ENCODE measurements at regions not wholly inside any gene's neighbourhood (a gene's known extent, or its start where the extent isn't known, plus 50 kb on each side); places are given as distances from the start of the nearest gene placed in this dataset.
A peak's percentile ranks its signal among the peaks of the same experiment; 100 is the strongest.

DNA sequence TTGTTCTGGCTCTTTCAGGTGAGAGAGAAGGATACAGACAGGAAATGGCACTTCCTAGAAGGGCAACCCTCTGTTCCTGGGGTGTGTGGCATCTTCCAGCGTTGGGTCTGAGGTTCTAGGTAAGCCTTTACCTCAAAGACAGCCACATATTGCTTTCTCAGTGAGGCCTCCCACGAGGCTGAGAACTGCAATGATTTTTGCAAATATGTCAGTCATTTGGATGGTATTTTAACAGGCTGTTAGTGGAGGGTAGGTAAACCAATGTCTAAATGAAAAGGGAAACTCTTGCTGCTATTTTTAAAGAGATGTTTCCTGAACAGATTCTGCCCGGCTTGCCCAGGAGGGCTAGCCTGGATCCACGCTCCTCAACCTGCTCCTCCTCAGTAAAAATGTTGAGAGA lies 240.3 kb upstream of the KLF6 start:
- no peaks in the 10 kb centered on the region for H3K36me3 Mint-ChIP-seq
- no peaks in the 10 kb centered on the region for H3K4me1 Mint-ChIP-seq
- no peak for DNase-seq
- H3K9me3 Mint-ChIP-seq: no peaks in the 10 kb centered on the region
- no peak overlapping the region for H3K4me3 Mint-ChIP-seq
- H3K27ac Mint-ChIP-seq: no peak overlapping the region
- no peaks in the 10 kb centered on the region for H3K27me3 Mint-ChIP-seq

DNA sequence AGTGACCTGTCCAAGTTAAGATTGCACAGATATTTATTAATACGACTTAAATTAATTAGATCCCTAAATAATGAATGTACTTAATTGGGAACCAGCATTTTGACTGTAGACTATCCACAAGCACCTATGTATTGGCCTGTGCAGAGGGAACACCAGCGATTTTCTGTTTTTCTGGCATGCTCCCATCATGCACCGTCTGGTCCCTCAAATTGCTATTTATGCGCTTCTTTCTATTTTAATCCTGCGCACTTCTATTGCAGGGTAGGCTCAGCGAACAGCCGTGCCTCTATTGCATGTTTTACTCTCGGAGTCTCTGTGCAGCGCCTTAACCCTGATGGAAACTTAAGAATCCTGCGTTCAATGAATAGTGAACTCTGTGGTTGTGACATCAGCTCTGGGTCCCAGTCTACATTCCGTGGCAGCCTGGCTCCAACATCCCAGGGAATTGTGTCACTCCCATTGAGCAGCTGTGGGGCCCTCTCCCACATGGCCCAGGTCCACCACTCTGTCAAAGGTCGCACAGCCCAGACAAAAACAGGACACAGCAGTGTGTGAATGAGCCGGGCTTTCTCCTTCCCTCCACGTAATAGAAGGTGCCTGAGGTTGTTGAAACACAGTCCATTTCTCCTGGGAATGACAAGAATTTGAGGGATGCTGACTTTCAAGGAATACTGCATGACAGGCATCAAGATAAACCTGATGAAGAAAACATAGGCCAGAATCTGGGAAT lies 239.7 kb upstream of the KLF6 start:
- H3K9me3 Mint-ChIP-seq: no peaks in the 10 kb centered on the region

DNA sequence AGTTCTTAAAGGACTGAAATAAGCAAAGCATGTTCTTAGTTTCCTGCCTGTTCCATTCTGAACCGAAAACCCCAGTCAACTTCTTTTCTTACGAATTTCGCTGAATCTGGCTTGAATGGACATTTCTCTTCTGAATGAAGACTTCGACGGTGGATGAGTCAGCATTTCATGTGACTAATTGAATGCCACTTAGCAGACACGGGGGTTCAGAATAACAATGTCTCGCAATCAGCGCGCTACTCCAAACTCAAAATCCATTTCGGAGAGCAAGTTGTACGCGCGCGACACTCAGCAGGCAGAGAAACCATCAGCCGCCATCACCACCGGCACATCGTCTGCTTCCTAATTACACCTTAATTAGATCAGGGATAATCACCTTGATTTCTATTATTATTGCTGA lies 239.0 kb upstream of the KLF6 start:
- H3K27me3 Mint-ChIP-seq: no peaks in the 10 kb centered on the region
- no peaks in the 10 kb centered on the region for H3K9me3 Mint-ChIP-seq
- H3K27ac Mint-ChIP-seq: no peak overlapping the region
- no peaks in the 10 kb centered on the region for H3K4me1 Mint-ChIP-seq
- no peaks in the 10 kb centered on the region for H3K36me3 Mint-ChIP-seq
- DNase-seq: no peak
- no peak overlapping the region for H3K4me3 Mint-ChIP-seq

More for the DNA sequence above, 239.7 kb upstream of the KLF6 start:
- Mint-ChIP-seq H3K4me3 (no peak overlapping the region), H3K27ac (no peak overlapping the region), H3K27me3 (no peaks in the 10 kb centered on the region), H3K4me1 (no peaks in the 10 kb centered on the region), H3K36me3 (no peaks in the 10 kb centered on the region)
- no peak for DNase-seq

DNA sequence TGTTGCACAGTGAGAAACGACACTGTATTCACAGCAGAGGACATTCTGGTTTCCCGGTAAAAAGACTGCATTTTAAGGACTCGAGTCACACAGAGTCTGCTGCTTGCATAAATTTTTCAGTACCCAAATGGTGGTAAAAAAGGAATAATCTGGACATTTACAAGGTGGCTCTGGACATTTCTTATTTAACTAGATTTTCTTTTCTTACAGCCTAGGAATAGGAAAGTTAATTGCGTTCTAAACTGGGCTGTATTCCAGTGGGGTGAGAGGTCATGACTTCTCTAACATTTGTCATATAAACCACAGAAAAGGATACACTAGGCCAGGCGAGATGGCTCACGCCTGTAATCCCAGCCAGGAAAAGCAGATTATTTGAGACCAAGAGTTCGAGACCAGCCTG lies 237.5 kb upstream of the KLF6 start:
- H3K9me3 Mint-ChIP-seq: no peaks in the 10 kb centered on the region

DNA sequence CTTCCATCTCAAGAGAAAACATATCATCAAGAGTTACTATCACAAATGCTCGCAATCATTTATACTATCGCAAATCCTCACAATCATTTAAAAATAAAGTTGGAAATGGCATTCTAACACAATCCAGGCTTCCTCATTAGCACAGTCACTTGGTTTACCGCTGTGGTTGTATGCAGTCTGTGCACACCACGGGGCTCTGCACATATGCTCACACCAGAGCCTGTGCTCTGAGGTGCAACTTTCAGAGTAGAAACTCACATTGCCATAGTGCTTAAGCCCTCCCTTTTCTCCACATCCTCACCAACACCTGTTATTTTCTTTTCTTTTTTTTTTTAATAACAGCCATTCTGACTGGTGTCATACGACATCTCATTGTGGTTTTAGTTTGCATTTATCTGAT lies 235.6 kb upstream of the KLF6 start:
- Mint-ChIP-seq H3K27me3 (no peaks in the 10 kb centered on the region), H3K27ac (no peak overlapping the region), H3K36me3 (no peaks in the 10 kb centered on the region), H3K9me3 (no peaks in the 10 kb centered on the region), H3K4me3 (no peak overlapping the region), H3K4me1 (peaks cover 10% of the 10 kb centered on the region)
- DNase-seq: no peak

More for the DNA sequence above, 237.5 kb upstream of the KLF6 start:
- DNase-seq: no peak
- Mint-ChIP-seq H3K27me3 (no peaks in the 10 kb centered on the region), H3K27ac (no peak overlapping the region), H3K36me3 (no peaks in the 10 kb centered on the region), H3K4me1 (peaks cover 10% of the 10 kb centered on the region), H3K4me3 (no peak overlapping the region)

DNA sequence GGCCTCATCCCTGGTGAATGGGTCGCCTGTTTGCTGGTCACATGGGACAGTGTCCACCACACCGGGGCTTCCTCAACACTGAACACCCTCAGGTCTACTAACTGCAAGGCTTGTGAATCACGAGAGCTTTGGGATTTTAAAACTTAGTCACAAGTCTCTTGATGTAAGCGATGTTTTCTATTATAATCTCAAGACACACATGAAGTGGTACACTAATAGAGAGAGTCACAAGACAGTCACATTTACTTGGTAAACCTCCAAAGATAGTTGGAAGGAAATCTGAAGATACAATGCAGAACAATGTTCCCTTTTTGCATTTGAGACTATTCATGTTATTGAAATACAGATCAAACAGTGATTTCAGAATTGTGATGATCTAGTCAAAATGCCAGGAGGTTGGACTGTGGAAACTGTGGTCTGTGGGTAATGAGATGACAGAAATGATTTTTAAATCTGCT lies 233.1 kb upstream of the KLF6 start:
- no peak overlapping the region for H3K4me3 Mint-ChIP-seq
- peaks cover 18% of the 10 kb centered on the region for H3K4me1 Mint-ChIP-seq
- H3K27me3 Mint-ChIP-seq: no peaks in the 10 kb centered on the region
- DNase-seq: peak; percentile 9
- no peaks in the 10 kb centered on the region for H3K9me3 Mint-ChIP-seq
- H3K27ac Mint-ChIP-seq: no peak overlapping the region
- no peaks in the 10 kb centered on the region for H3K36me3 Mint-ChIP-seq

DNA sequence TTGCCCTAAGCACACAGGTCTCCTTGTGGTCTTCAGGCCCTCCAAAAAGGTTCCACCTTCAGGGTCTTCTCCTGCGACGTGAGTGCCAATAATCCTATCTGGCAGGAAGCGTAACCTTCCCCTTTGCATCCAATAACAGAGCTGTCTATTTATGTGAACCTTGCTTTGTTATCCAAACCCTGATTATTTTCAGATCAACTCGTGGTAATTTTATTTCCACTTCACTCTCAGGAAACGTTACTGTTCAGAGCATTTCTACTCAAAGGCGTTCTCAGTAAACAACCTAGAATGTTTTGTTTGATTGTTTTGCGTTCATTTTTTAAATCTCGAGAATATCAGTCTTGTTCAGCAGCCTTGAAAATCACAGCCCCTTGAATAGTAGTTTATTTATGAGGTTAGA lies 232.3 kb upstream of the KLF6 start:
- no peak overlapping the region for H3K27ac Mint-ChIP-seq
- H3K36me3 Mint-ChIP-seq: no peaks in the 10 kb centered on the region
- no peak overlapping the region for H3K4me3 Mint-ChIP-seq
- H3K27me3 Mint-ChIP-seq: no peaks in the 10 kb centered on the region
- H3K4me1 Mint-ChIP-seq: peaks cover 19% of the 10 kb centered on the region
- no peak for DNase-seq
- H3K9me3 Mint-ChIP-seq: no peaks in the 10 kb centered on the region

DNA sequence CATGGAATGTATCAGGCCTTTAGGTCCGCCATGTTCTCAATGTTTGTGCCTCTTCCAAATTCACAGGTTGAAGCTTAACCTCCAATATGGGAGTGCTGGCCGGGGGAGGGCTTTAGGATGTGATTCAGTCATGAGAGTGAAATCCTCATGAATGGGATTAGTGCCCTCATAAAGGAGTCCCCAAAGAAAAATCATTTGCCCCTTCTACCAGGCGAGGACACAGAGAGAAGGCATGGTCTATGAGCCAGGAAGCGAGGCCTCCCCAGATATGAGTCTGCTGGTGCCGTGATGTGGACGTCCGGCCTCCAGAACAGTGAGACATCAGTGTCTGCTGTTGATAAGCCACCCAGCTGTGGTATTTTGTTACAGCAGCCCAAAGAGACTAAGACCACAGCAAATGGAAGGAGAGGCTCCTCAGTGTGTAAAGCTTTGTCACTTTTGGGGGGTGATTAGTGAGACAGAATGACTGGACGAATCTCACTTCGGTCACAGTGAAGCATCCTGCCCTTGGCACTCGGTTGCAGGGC lies 231.3 kb upstream of the KLF6 start:
- no peak overlapping the region for H3K27ac Mint-ChIP-seq
- peaks cover 19% of the 10 kb centered on the region for H3K4me1 Mint-ChIP-seq
- H3K36me3 Mint-ChIP-seq: no peaks in the 10 kb centered on the region

DNA sequence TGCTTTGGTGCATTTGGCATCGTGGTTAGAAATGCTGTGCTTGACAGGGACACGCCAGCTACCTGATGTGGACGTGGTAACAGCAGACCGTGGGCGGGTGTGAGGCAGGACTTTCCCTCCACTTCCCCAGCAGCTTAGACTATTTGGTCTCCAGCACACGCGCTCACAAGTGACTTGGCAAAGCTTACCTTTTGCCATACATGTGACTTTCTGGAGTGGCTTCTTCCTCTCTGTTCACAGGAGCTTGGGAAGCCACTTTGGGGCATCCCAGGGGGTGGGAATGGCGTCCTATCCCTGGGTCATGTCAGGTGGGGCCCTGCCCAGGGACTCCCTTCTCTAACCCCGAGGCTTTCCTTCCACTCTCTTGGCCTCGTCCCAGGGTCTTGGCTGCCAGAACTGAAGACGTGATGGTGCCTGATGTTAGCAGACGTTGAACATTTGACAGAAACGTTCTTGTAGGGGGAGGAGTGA lies 228.7 kb upstream of the KLF6 start:
- H3K9me3 Mint-ChIP-seq: no peaks in the 10 kb centered on the region
- peaks cover 19% of the 10 kb centered on the region for H3K4me1 Mint-ChIP-seq
- no peak overlapping the region for H3K27ac Mint-ChIP-seq
- DNase-seq: peak; percentile 70
- H3K4me3 Mint-ChIP-seq: no peak overlapping the region
- no peaks in the 10 kb centered on the region for H3K27me3 Mint-ChIP-seq
- no peaks in the 10 kb centered on the region for H3K36me3 Mint-ChIP-seq

More for the DNA sequence above, 231.3 kb upstream of the KLF6 start:
- DNase-seq: no peak
- Mint-ChIP-seq H3K9me3 (no peaks in the 10 kb centered on the region), H3K27me3 (no peaks in the 10 kb centered on the region), H3K4me3 (no peak overlapping the region)

DNA sequence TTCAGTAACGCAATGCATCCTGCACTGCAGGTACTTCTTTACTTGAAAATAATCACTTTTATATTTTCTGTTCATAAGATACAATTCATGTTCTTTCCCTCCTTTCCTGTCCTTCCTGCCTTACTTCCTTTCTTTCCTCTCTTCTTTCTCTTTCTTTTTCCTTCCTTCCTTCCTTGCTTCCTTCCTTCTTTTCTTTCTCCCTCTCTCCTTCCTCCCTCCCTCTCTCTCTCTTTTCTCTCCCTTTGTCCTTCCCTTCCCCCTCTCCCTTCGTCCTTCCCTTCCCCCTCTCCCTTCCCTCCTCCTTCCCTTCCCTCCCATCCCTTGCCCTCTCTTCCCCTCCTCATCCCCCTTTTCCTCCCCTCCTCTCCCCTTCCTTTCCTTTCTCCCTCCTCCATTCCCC lies 227.8 kb upstream of the KLF6 start:
- Mint-ChIP-seq H3K4me1 (peaks cover 12% of the 10 kb centered on the region), H3K27ac (no peak overlapping the region), H3K9me3 (no peaks in the 10 kb centered on the region), H3K36me3 (no peaks in the 10 kb centered on the region), H3K4me3 (no peak overlapping the region), H3K27me3 (no peaks in the 10 kb centered on the region)
- no peak for DNase-seq

DNA sequence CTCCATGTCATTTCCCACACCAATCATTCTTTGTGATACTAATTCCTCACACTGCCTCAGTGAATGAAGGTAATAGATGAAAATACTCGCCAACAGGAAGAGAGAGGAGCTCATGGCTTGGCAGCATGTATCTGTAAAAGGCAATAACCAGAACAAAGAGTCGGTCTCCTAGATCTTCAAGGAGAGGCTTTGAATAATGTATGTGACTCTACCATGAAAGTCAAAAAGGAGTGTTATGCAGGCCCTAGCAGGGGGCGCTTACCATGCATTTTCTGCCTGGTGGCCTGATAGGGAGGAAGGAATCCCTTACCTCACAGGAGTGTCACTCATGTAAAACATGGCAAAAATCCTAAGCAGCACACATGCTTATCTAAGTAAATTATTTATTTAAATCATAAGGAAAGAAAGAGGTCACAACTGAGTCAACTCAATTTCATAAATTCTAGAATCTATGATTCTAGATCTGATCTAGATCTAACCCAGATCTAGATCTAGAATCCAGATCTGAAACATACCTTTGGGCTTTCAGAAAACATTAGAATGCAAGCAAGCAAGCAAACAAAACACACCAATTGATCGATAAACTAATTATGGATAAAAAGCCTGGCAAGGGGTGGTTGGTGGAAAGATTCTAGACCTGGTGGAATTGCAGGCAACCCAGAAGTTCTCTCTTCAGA lies 226.3 kb upstream of the KLF6 start:
- no peaks in the 10 kb centered on the region for H3K9me3 Mint-ChIP-seq
- peaks cover 11% of the 10 kb centered on the region for H3K4me1 Mint-ChIP-seq
- H3K27me3 Mint-ChIP-seq: peaks cover 4% of the 10 kb centered on the region
- H3K36me3 Mint-ChIP-seq: no peaks in the 10 kb centered on the region
- H3K27ac Mint-ChIP-seq: no peak overlapping the region
- no peak for DNase-seq
- H3K4me3 Mint-ChIP-seq: no peak overlapping the region

DNA sequence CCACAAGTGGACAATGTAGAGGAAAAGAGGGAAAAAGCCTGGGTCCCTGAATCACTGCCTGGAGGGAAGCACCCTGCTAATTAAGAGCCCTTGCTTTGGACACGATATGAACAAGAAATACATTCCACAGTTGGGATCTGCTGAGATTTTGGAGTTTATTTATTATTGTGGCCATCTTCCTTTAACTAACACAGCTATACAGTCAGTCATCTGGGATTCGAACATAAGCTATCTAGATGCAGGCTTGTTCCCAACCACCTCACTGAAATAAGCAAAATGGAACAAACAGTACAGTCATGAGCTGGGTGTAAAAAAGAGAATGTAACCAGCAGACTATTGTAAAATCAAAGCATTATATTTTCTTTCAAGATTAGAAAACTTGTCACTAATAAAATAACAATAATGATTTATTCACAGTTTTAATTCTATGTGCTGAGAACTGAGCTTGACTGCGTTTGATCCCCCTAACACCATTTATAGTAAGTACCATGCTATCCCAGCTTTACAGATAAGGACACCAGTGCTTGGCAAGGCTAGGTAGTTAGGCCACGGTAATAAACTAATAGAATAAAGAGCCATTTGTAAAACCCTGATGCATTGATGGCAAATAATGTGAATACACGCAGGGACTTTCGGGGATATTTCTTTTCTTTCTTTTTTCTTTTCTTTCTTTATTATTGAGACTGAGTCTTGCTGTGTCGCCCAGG lies 223.8 kb upstream of the KLF6 start:
- no peaks in the 10 kb centered on the region for H3K9me3 Mint-ChIP-seq

DNA sequence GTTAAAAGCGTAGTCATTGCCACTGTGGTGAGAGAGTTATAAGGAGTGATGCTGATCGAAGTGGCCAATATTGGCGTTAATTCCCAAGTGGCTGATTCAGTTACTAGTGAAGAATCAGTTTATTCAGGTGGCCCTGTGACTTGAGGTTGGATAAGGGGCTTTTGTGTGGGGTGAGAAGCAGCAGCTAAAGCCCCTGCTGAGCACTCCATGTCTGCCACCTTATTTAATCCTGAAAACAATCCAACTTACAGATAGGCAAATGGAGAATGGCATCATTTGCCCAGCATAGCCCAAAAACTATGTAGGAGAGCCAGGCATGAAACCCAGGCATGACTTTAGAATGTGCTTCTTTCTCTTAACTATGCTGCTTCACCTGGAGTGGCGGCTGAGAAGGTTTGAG lies 222.8 kb upstream of the KLF6 start:
- H3K4me1 Mint-ChIP-seq: peaks cover 5% of the 10 kb centered on the region
- H3K4me3 Mint-ChIP-seq: no peak overlapping the region
- no peak for DNase-seq
- H3K36me3 Mint-ChIP-seq: no peaks in the 10 kb centered on the region
- H3K27ac Mint-ChIP-seq: no peak overlapping the region
- H3K27me3 Mint-ChIP-seq: peaks cover 7% of the 10 kb centered on the region
- H3K9me3 Mint-ChIP-seq: no peaks in the 10 kb centered on the region

More for the DNA sequence above, 223.8 kb upstream of the KLF6 start:
- Mint-ChIP-seq H3K4me1 (peaks cover 11% of the 10 kb centered on the region), H3K36me3 (no peaks in the 10 kb centered on the region), H3K27me3 (peaks cover 7% of the 10 kb centered on the region), H3K27ac (no peak overlapping the region), H3K4me3 (no peak overlapping the region)
- DNase-seq: no peak

DNA sequence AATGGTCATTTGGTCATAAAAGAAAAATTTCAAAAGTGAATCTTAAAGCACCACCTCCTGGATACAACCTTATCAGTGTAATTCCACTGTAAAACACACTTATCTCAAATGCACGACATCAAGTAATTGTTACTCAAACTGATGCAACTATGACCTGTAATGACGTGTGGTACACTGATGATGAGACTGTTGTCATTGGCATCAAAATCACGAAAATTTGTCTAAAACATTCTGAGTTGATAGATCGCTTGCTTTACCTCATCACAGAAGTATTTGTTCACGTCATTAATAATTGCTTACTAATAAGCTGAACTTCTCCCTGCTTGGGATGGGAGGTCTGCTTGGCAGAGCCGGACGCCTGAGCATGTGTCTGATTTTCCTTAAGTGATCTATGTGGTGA lies 221.8 kb upstream of the KLF6 start:
- Mint-ChIP-seq H3K4me3 (no peak overlapping the region), H3K9me3 (no peaks in the 10 kb centered on the region), H3K4me1 (peaks cover 4% of the 10 kb centered on the region), H3K36me3 (no peaks in the 10 kb centered on the region), H3K27ac (no peak overlapping the region), H3K27me3 (peaks cover 7% of the 10 kb centered on the region)
- DNase-seq: no peak

DNA sequence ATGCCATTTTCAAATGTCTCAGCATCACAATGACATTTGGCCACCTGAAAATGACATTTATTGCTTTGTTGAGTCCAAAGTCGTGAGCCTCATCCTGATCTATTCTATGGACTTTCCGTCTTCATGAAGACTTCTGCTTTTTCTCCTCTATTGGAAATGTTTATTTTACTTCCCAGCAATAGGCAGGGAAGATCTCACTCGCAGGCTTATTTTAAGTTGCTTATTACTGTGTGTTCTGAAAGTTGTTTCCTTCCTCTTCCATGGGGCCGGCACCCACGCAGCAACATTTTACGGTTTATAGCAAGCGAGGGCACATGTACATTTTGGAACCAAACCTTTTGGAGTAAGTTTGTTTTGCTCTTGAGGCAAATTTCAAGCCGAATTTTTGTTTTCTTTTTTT lies 221.0 kb upstream of the KLF6 start:
- no peak for DNase-seq
- Mint-ChIP-seq H3K4me3 (no peak overlapping the region), H3K4me1 (peaks cover 4% of the 10 kb centered on the region), H3K9me3 (peaks cover 3% of the 10 kb centered on the region), H3K36me3 (peaks cover 3% of the 10 kb centered on the region), H3K27ac (no peak overlapping the region), H3K27me3 (peaks cover 10% of the 10 kb centered on the region)

Measured in activated naive CD8-positive, alpha-beta T cell treated with anti-CD3 and anti-CD28 coated beads for 36 hours (primary cell).